ENCODE measurements at regions not wholly inside any gene's neighbourhood (a gene's known extent, or its start where the extent isn't known, plus 50 kb on each side); places are given as distances from the start of the nearest gene placed in this dataset.

DNA sequence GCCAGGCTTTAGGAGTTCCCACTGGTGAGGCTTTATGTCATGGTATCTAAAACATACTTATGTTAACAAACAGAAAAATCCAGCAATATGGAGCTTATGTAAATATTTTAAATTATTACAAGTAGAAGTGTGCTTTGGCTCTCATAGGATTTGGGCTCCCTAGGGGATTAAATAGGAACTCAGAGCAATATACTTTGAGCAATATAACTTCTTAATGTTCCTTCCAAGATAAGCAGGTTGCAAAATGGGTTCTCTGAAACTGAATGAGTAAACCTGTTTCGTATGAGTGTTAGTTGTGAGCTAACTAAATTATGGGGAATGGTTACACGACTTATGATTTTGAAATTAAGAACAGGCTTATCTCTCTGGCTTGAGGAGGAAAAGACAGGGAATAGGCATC, 366.1 kb upstream of the ZNF385D start:
- TF ChIP-seq POLR2A (IDR thresholded peaks at IDR 0.05) = no peak
- TF ChIP-seq CTCF (IDR thresholded peaks at IDR 0.05) = no peak
- TF ChIP-seq POLR2AphosphoS5 (IDR thresholded peaks at IDR 0.05) = no peak
